Psoas muscle (tissue), 7 donors: ENCODE measurements at regions not wholly inside any gene's neighbourhood (a gene's known extent, or its start where the extent isn't known, plus 50 kb on each side); places are given as distances from the start of the nearest gene placed in this dataset.

Experiments used
- ATAC-seq, 4 donors: fragments of 200-7000 bp; cut with Tn5 transposase; one replicate each; pipeline ENCODE4 v1.9.1; 2020; ENCODE audit warnings: moderate library complexity in 3 of 4, mild to moderate bottlenecking in 2 of 4
- DNase-seq, 2 donors: peaks; one replicate each; pipeline ENCODE4 v3.0.0-alpha.2; 2020
- H3K27ac ChIP-seq: fragments of 200-600 bp; one replicate; pipeline ENCODE4 v1.8.0; 2022
- H3K27me3 ChIP-seq, 3 donors: fragments of 200-600 bp in 1 of 3; one replicate each; pipeline versions ENCODE4 v1.6.1 to v1.8.0; 2013 to 2022; ENCODE audit warnings: low read length in 2 of 3, mild to moderate bottlenecking in 2 of 3, moderate library complexity in 1 of 3; ENCODE audit not compliant: insufficient read depth in 3 of 3
- H3K36me3 ChIP-seq, 2 donors: fragments of 200-600 bp in 1 of 2; one replicate each; pipeline versions ENCODE4 v1.6.1 to v1.8.0; 2013 to 2022; ENCODE audit warnings: low read depth in 1 of 2, mild to moderate bottlenecking in 1 of 2, moderate library complexity in 1 of 2; ENCODE audit not compliant: insufficient read depth in 1 of 2
- H3K4me1 ChIP-seq: fragments of 200-600 bp; one replicate; pipeline ENCODE4 v1.8.0; 2022
- H3K4me3 ChIP-seq: fragments of 200-600 bp; one replicate; pipeline ENCODE4 v1.8.0; 2022; ENCODE audit warnings: mild to moderate bottlenecking
- H3K9me3 ChIP-seq: fragments of 200-600 bp; one replicate; pipeline ENCODE4 v1.8.0; 2022
- WGBS, 3 donors: extraction: QIAGEN DNeasy Blood & Tissue Kit; methylation state at CpG; one replicate each; pipeline versions ENCODE4 v1.1.6 to v1.1.7; 2013; 5-methylcytosine and 5-hydroxymethylcytosine counted together
- intact Hi-C, 2 donors: fragments of 100-400 bp; cut with DNase I; formaldehyde crosslinking; loops; one replicate each; pipeline versions ENCODE4 v1.11.0 to v1.14.2; 2022
- TF ChIP-seq, protein P1 (sequence below): fragments of 200-600 bp; IDR thresholded peaks from one replicate; pipeline ENCODE4 v1.8.0; 2022; ENCODE audit warnings: antibody characterized with exemption
- donor health status: healthy with polysubstance abuse.
- donor health status: DM: no; HTN: no; CAD: no; lungs with moderate emphysema.
- donor health status: Bipolar disorder and iron deficiency.
- donor health status: healthy.
- donor health status: DM: yes; HTN: yes; CAD: no.
- donor health status: DM: no; HTN: no; CAD: no.
- donor health status: DM: yes; HTN: yes; CAD: no.

DNA sequence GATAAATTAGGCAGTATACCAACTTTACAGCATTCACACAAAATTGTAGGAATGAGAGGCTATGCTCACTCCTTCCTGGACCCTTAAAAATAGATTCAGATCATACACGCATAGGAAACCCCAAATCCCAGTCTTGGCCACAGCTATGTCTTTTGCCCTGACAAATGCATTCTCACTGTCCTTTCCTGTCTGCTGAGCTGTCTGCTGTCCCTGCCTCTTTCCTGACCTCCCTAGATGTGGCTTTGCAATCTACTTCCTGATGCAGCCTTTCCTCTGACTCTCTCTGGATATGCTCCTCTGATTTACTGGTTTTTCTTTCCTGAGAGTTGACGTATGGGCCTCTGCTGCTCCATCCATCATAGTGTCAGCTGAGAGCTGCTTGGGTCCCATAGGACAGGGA, 59.8 kb upstream of the SLC35F3 start:
- TF ChIP-seq, protein P1, sequence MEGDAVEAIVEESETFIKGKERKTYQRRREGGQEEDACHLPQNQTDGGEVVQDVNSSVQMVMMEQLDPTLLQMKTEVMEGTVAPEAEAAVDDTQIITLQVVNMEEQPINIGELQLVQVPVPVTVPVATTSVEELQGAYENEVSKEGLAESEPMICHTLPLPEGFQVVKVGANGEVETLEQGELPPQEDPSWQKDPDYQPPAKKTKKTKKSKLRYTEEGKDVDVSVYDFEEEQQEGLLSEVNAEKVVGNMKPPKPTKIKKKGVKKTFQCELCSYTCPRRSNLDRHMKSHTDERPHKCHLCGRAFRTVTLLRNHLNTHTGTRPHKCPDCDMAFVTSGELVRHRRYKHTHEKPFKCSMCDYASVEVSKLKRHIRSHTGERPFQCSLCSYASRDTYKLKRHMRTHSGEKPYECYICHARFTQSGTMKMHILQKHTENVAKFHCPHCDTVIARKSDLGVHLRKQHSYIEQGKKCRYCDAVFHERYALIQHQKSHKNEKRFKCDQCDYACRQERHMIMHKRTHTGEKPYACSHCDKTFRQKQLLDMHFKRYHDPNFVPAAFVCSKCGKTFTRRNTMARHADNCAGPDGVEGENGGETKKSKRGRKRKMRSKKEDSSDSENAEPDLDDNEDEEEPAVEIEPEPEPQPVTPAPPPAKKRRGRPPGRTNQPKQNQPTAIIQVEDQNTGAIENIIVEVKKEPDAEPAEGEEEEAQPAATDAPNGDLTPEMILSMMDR: no peak
- 32 to 37% (median 36%) methylated on average over 2 of the region's 2 CpGs for WGBS, 3 donors
- Histone ChIP-seq H3K9me3 (peaks cover 14% of the 10 kb centered on the region), H3K4me1 (no peaks in the 10 kb centered on the region), H3K27me3 (no peaks in the 10 kb centered on the region), H3K36me3 (no peaks in the 10 kb centered on the region), H3K4me3 (no peak overlapping the region), H3K27ac (no peak overlapping the region)
- no peak for DNase-seq
- intact Hi-C loops: no loop called here
- no peak for ATAC-seq
